ENCODE measurements at regions not wholly inside any gene's neighbourhood (a gene's known extent, or its start where the extent isn't known, plus 50 kb on each side); places are given as distances from the start of the nearest gene placed in this dataset.

DNA sequence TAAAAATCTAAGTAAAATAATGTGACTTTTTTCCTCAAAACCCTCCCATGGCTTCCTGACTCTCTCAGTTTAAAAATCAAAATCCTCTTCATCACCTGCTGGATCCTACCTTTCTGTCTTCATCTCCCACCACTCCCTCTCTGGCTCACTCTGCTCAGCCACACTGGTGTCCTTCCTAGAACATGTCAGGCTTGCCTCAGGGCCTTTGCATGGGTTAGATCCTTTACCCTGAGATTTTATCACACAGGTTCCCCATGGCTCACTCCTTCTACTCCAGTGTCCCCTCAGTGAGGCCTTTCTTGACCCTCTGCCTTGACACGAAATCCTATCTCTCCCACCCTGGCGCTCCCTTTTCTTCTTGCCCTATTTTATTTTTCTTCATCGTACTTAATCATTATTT lies 141.8 kb downstream of the RPL22L1 start (continued):
- TF ChIP-seq NANOG (IDR thresholded peaks at IDR 0.05; ENCODE audit: insufficient read depth, low read depth, low read length, poor library complexity, severe bottlenecking) (no peak), SP4 (IDR thresholded peaks at IDR 0.05; ENCODE audit: low read length) (no peak), RFX5 (IDR thresholded peaks at IDR 0.05; ENCODE audit: borderline replicate concordance, low read depth, low read length) (no peak), CEBPB (IDR thresholded peaks at IDR 0.05; ENCODE audit: low read depth, low read length) (no peak), HDAC2 (IDR thresholded peaks at IDR 0.05; ENCODE audit: borderline replicate concordance in 1 of 2, low read depth in 2 of 2, low read length in 2 of 2) (no peak)
